SK-N-SH (cell line): ENCODE measurements at regions not wholly inside any gene's neighbourhood (a gene's known extent, or its start where the extent isn't known, plus 50 kb on each side); places are given as distances from the start of the nearest gene placed in this dataset.
A peak's percentile ranks its signal among the peaks of the same experiment; 100 is the strongest.

Source experiments
- CTCF ChIA-PET: fragments of 300-600, 350-600 bp; formaldehyde crosslinking; extraction: SDS; loops from one replicate; lab custom pipeline; 2021; lab: Yijun Ruan, JAX
- POLR2A ChIA-PET: fragments of 350-600 bp; sonication (Branson Sonifier 250); formaldehyde crosslinking; extraction: SDS; loops from one replicate; lab custom pipeline; 2020; ENCODE audit warnings: antibody characterized with exemption, inconsistent platforms; lab: Yijun Ruan, JAX
- DNase-seq: peaks from one replicate; pipeline ENCODE4 v3.0.0; 2012
- H2AFZ ChIP-seq: fragments of 200-600 bp; sonication (generic); 2 replicates; pipeline ENCODE4 v1.8.1; 2016; ENCODE audit warnings: antibody characterized with exemption, mild to moderate bottlenecking, low read depth
- H3F3A ChIP-seq: fragments of 200-600 bp; sonication (generic); replicated peaks from 2 replicates; pipeline ENCODE3; 2016; ENCODE audit warnings: antibody characterized with exemption, mild to moderate bottlenecking; ENCODE audit not compliant: insufficient read depth
- H3K27ac ChIP-seq, 2 experiments: fragments of 200-500 bp in 1 of 2; fragments of 200-600 bp in 1 of 2; sonication (Bioruptor generic) in 1 of 2; sonication (generic), shearing (Covaris generic) in 1 of 2; 2 replicates each; pipeline versions ENCODE4 v1.5.1 to v1.6.1; 2014 to 2016; ENCODE audit warnings: low read depth in 2 of 2, inconsistent platforms in 1 of 2, low read length in 1 of 2, mild to moderate bottlenecking in 1 of 2, mixed read lengths in 1 of 2
- H3K27me3 ChIP-seq: fragments of 200-600 bp; sonication (generic), shearing (Covaris generic); 2 replicates; pipeline ENCODE4 v1.6.1; 2016; ENCODE audit warnings: mixed run types; ENCODE audit not compliant: insufficient read depth
- H3K36me3 ChIP-seq, 2 experiments: fragments of 200-500 bp in 1 of 2; fragments of 200-600 bp in 1 of 2; sonication (Bioruptor generic) in 1 of 2; sonication (generic) in 1 of 2; replicated peaks in 1 of 2; 2 replicates each; pipeline versions ENCODE3 to v1.5.1; 2014 to 2016; ENCODE audit warnings: low read length in 1 of 2, mild to moderate bottlenecking in 1 of 2; ENCODE audit not compliant: insufficient read depth in 2 of 2, control insufficient read depth in 1 of 2
- H3K4me1 ChIP-seq, 2 experiments: fragments of 200-500 bp in 1 of 2; fragments of 200-600 bp in 1 of 2; sonication (Bioruptor generic) in 1 of 2; sonication (generic), shearing (Covaris generic) in 1 of 2; 2 replicates each; pipeline versions ENCODE4 v1.5.1 to v1.6.1; 2014 to 2016; ENCODE audit warnings: low read depth in 1 of 2, low read length in 1 of 2, mixed run types in 1 of 2; ENCODE audit not compliant: insufficient read depth in 2 of 2, control insufficient read depth in 1 of 2
- H3K4me2 ChIP-seq: fragments of 200-600 bp; sonication (generic), shearing (Covaris generic); 2 replicates; pipeline ENCODE4 v1.6.1; 2017; ENCODE audit warnings: mixed run types
- H3K4me3 ChIP-seq, 2 experiments: fragments of 200-500 bp in 1 of 2; fragments of 200-600 bp in 1 of 2; sonication (Bioruptor generic) in 1 of 2; sonication (generic), shearing (Covaris generic) in 1 of 2; 2 replicates each; pipeline versions ENCODE4 v1.5.1 to v1.8.1; 2014 to 2016; ENCODE audit warnings: low read depth in 2 of 2, inconsistent platforms in 1 of 2, low read length in 1 of 2, mild to moderate bottlenecking in 1 of 2, mixed read lengths in 1 of 2, moderate library complexity in 1 of 2
- H3K79me2 ChIP-seq: fragments of 200-600 bp; sonication (generic); 2 replicates; pipeline ENCODE4 v1.8.1; 2017; ENCODE audit warnings: mild to moderate bottlenecking; ENCODE audit not compliant: insufficient read depth
- H3K9ac ChIP-seq: fragments of 200-600 bp; sonication (generic); 2 replicates; pipeline ENCODE4 v1.6.1; 2017; ENCODE audit warnings: mixed run types
- H3K9me2 ChIP-seq: fragments of 200-600 bp; sonication (generic); 2 replicates; pipeline ENCODE4 v1.6.1; 2017; ENCODE audit warnings: mixed run types
- H3K9me3 ChIP-seq: fragments of 200-600 bp; sonication (generic); 2 replicates; pipeline ENCODE4 v1.6.1; 2017; ENCODE audit warnings: mixed run types, mild to moderate bottlenecking, moderate library complexity
- H4K20me1 ChIP-seq: fragments of 200-600 bp; sonication (generic); 2 replicates; pipeline ENCODE4 v1.6.1; 2017; ENCODE audit warnings: mild to moderate bottlenecking, mixed run types; ENCODE audit not compliant: insufficient read depth
- CHD2 ChIP-seq: fragments of 150-350 bp; IDR thresholded peaks from 2 replicates; pipeline ENCODE4 v1.6.1; 2018; ENCODE audit warnings: low read length; ENCODE audit not compliant: partially characterized antibody
- ELF1 ChIP-seq: IDR thresholded peaks from 2 replicates; pipeline ENCODE4 v1.4.0; 2012
- EZH2phosphoT487 ChIP-seq: fragments of 200-600 bp; sonication (generic); IDR thresholded peaks from 2 replicates; pipeline ENCODE4 v1.6.1; 2017; ENCODE audit warnings: low read depth, mixed run types, mild to moderate bottlenecking, antibody characterized with exemption, moderate library complexity, borderline replicate concordance
- FOXJ3 ChIP-seq: sonication (generic); formaldehyde crosslinking; IDR thresholded peaks from 2 replicates; pipeline ENCODE4 v1.5.1; 2020; ENCODE audit warnings: mild to moderate bottlenecking, missing genetic modification reagents
- GABPA ChIP-seq: IDR thresholded peaks from 2 replicates; pipeline ENCODE4 v1.4.0; 2012; ENCODE audit warnings: low read depth, mild to moderate bottlenecking
- MXI1 ChIP-seq: IDR thresholded peaks from 2 replicates; pipeline ENCODE4 v1.6.1; 2012; ENCODE audit warnings: mild to moderate bottlenecking, low read depth, low read length, improper control_type of control experiment
- NRF1 ChIP-seq: IDR thresholded peaks from 2 replicates; pipeline ENCODE4 v1.6.1; 2012; ENCODE audit warnings: low read depth, mild to moderate bottlenecking, low read length
- POLR2AphosphoS5 ChIP-seq: IDR thresholded peaks from 2 replicates; pipeline ENCODE4 v1.6.1; 2012; ENCODE audit warnings: low read depth, low read length
- RAD21 ChIP-seq: IDR thresholded peaks from 2 replicates; pipeline ENCODE4 v1.6.1; 2012; ENCODE audit warnings: mild to moderate bottlenecking, low read length
- RCOR1 ChIP-seq: fragments of 150-350 bp; IDR thresholded peaks from 2 replicates; pipeline ENCODE4 v1.6.1; 2017; ENCODE audit warnings: antibody characterized with exemption, low read length
- RXRA ChIP-seq: IDR thresholded peaks from 2 replicates; pipeline ENCODE4 v1.4.0; 2012; ENCODE audit warnings: low read depth, mild to moderate bottlenecking, borderline replicate concordance
- SIN3A ChIP-seq: IDR thresholded peaks from 2 replicates; pipeline ENCODE4 v1.6.1; 2012; ENCODE audit warnings: low read depth, mild to moderate bottlenecking, low read length, moderate library complexity, borderline replicate concordance
- TAF1 ChIP-seq: IDR thresholded peaks from 2 replicates; pipeline ENCODE4 v1.6.1; 2012; ENCODE audit warnings: low read depth, mild to moderate bottlenecking, low read length, moderate library complexity, borderline replicate concordance
- TCF12 ChIP-seq: IDR thresholded peaks from 2 replicates; pipeline ENCODE4 v1.4.0; 2012
- TEAD4 ChIP-seq: IDR thresholded peaks from 2 replicates; pipeline ENCODE4 v1.4.0; 2012; ENCODE audit warnings: mild to moderate bottlenecking, borderline replicate concordance; ENCODE audit not compliant: insufficient read depth
- USF1 ChIP-seq: IDR thresholded peaks from 2 replicates; pipeline ENCODE4 v1.4.0; 2012; ENCODE audit warnings: low read depth, borderline replicate concordance
- ZBTB33 ChIP-seq: IDR thresholded peaks from 2 replicates; pipeline ENCODE4 v1.4.0; 2012; ENCODE audit warnings: low read depth, borderline replicate concordance
- WGBS: methylation state at CpG from one replicate; pipeline ENCODE4 v1.1.6; 2017; ENCODE audit warnings: low lambda C conversion rate; 5-methylcytosine and 5-hydroxymethylcytosine counted together

- TF ChIP-seq USF1 = no peak
Observed at GRCh38 chr4:42331914-42332368, 65.3 kb upstream of the SHISA3 start (continued).

GRCh38 chr4:42339935-42340406, 57.3 kb upstream of the SHISA3 start:
- Histone ChIP-seq H4K20me1 (no peaks in the 10 kb centered on the region), H2AFZ (peak overlapping the region; percentile 58; the same call in 1 of the 2 replicates), H3K9ac (no peak overlapping the region), H3K27ac (no peak overlapping the region; a peak in 2 of 4 replicates), H3K9me2 (no peaks in the 10 kb centered on the region), H3K4me2 (0 out of 2 replicates have a peak overlapping the region, but pooled peaks have one; percentile 22), H3K36me3 (no peaks in the 10 kb centered on the region), H3K27me3 (no peaks in the 10 kb centered on the region), H3K9me3 (no peaks in the 10 kb centered on the region), H3F3A (no peaks in the 10 kb centered on the region), H3K4me1 (peaks cover 4 to 7% of the 10 kb centered on the region in 2 experiments; a peak in 1 of 4 replicates), H3K79me2 (no peaks in the 10 kb centered on the region), H3K4me3 (no peak overlapping the region)
- ChIA-PET CTCF (interaction anchor here (0.7 kb wide), 1 partner anchor 502 kb away, joined by 3 read pairs; no protein-coding TSS in a partner anchor), POLR2A (no interaction called here)
- no peak for DNase-seq
- WGBS = 42% methylated on average over 6 of the region's 7 CpGs
- TF ChIP-seq ZBTB33 = no peak
- no peak for TF ChIP-seq RCOR1
- TF ChIP-seq TCF12 = no peak
- no peak for TF ChIP-seq TEAD4
- no peak for TF ChIP-seq POLR2AphosphoS5
- no peak for TF ChIP-seq TAF1
- no peak for TF ChIP-seq RXRA
- no peak for TF ChIP-seq MXI1
- no peak for TF ChIP-seq NRF1
- TF ChIP-seq GABPA = no peak

GRCh38 chr4:42341518-42342026, 55.7 kb upstream of the SHISA3 start:
- no peaks in the 10 kb centered on the region for H3K9me2 ChIP-seq
- no peak overlapping the region for H3K27ac ChIP-seq
- H3K4me2 ChIP-seq = no peak overlapping the region
- no peak for DNase-seq
- TF ChIP-seq TEAD4 (no peak), POLR2AphosphoS5 (no peak), SIN3A (no peak), EZH2phosphoT487 (no peak), ELF1 (no peak), RAD21 (no peak), TCF12 (no peak), CHD2 (no peak), GABPA (no peak), NRF1 (no peak), FOXJ3 (CRISPR knock-in tag) (no peak), ZBTB33 (no peak)
- H3K79me2 ChIP-seq = no peaks in the 10 kb centered on the region
- H3K9me3 ChIP-seq = no peaks in the 10 kb centered on the region
- H3K4me1 ChIP-seq = peaks cover 4 to 7% of the 10 kb centered on the region in 2 experiments; a peak in 1 of 4 replicates
- no peaks in the 10 kb centered on the region for H3F3A ChIP-seq
- no peaks in the 10 kb centered on the region for H3K36me3 ChIP-seq
- no peak overlapping the region for H3K4me3 ChIP-seq
- no peaks in the 10 kb centered on the region for H3K27me3 ChIP-seq
- H2AFZ ChIP-seq = no peak overlapping the region
- H4K20me1 ChIP-seq = no peaks in the 10 kb centered on the region
- no peak overlapping the region for H3K9ac ChIP-seq
- WGBS = 51% methylated on average over 4 of the region's 4 CpGs
- ChIA-PET POLR2A (no interaction called here), CTCF (interaction anchor here (1.2 to 1.7 kb wide), 3 partner anchors 13 to 59 kb away, joined by 3 to 9 read pairs (median 4); no protein-coding TSS in a partner anchor)
